Upper lobe of left lung (tissue), 6 donors: ENCODE measurements at regions not wholly inside any gene's neighbourhood (a gene's known extent, or its start where the extent isn't known, plus 50 kb on each side); places are given as distances from the start of the nearest gene placed in this dataset.

Source experiments
- ATAC-seq, 2 donors: fragments of 200-7000 bp; cut with Tn5 transposase; one replicate each; pipeline ENCODE4 v1.9.1; 2022; ENCODE audit warnings: mild to moderate bottlenecking in 2 of 2, moderate library complexity in 2 of 2; ENCODE audit not compliant: low FRiP score in 2 of 2
- DNase-seq, 2 donors: peaks; one replicate each; pipeline ENCODE4 v3.0.0-alpha.2; 2019 to 2020
- H3K27ac ChIP-seq, 4 donors: fragments of 200-600 bp; sonication (generic); one replicate each; pipeline ENCODE4 v1.5.1; 2016 to 2019
- H3K27me3 ChIP-seq, 4 donors: fragments of 200-600 bp; sonication (generic); one replicate each; pipeline ENCODE4 v1.5.1; 2017 to 2019
- H3K36me3 ChIP-seq, 4 donors: fragments of 200-600 bp; sonication (generic); one replicate each; pipeline ENCODE4 v1.5.1; 2016 to 2019
- H3K4me1 ChIP-seq, 4 donors: fragments of 200-600 bp; sonication (generic); one replicate each; pipeline ENCODE4 v1.5.1; 2018 to 2019
- H3K4me3 ChIP-seq, 4 donors: fragments of 200-600 bp; sonication (generic); one replicate each; pipeline ENCODE4 v1.5.1; 2017 to 2019; ENCODE audit warnings: mild to moderate bottlenecking in 2 of 4, moderate library complexity in 1 of 4
- H3K9me3 ChIP-seq, 4 donors: fragments of 200-600 bp; sonication (generic); one replicate each; pipeline ENCODE4 v1.5.1; 2018 to 2019
- CTCF ChIP-seq, 6 experiments: fragments of 450-650 bp in 4 of 6; fragments of 200-600 bp in 2 of 6; sonication (generic) in 2 of 6; IDR thresholded peaks; one replicate each; pipeline ENCODE4 v1.5.1; 2016 to 2019; ENCODE audit warnings: antibody characterized with exemption in 6 of 6
- EP300 ChIP-seq, 4 donors: sonication (generic); formaldehyde crosslinking; IDR thresholded peaks; one replicate each; pipeline ENCODE4 v1.5.1; 2017; ENCODE audit warnings: antibody characterized with exemption in 4 of 4, control low read depth in 2 of 4
- POLR2A ChIP-seq, 4 donors: fragments of 450-650 bp; IDR thresholded peaks; one replicate each; pipeline ENCODE4 v1.5.1; 2016 to 2017; ENCODE audit warnings: antibody characterized with exemption in 4 of 4, mild to moderate bottlenecking in 2 of 4
- POLR2AphosphoS5 ChIP-seq, 2 donors: sonication (generic); formaldehyde crosslinking; IDR thresholded peaks; one replicate each; pipeline ENCODE4 v1.5.1; 2017; ENCODE audit warnings: antibody characterized with exemption in 2 of 2
- WGBS, 2 donors: methylation state at CpG; one replicate each; pipeline ENCODE4 v1.1.5; 2017 to 2018; 5-methylcytosine and 5-hydroxymethylcytosine counted together
- donor health status: DM: no; HTN: no; CAD: no; lungs with moderate emphysema.
- donor health status: DM: no; HTN: yes; CAD: no; lungs with severe emphysema.

- no peak overlapping the region for H3K27ac ChIP-seq
- TF ChIP-seq CTCF (IDR thresholded peaks at IDR 0.05) (no peak), POLR2A (IDR thresholded peaks at IDR 0.05) (no peak), POLR2AphosphoS5 (IDR thresholded peaks at IDR 0.05) (no peak), EP300 (IDR thresholded peaks at IDR 0.05) (no peak)
- WGBS, 2 donors: 55 to 62% methylated on average over 11 of the region's 11 CpGs
- H3K36me3 ChIP-seq: no peaks in the 10 kb centered on the region
- H3K9me3 ChIP-seq: no peaks in the 10 kb centered on the region
- ATAC-seq (no peak), DNase-seq (no peak)
- H3K4me1 ChIP-seq: no peaks in the 10 kb centered on the region
- H3K27me3 ChIP-seq: no peaks in the 10 kb centered on the region
- H3K4me3 ChIP-seq: no peak overlapping the region
Measured at GRCh38 chr15:60076582-60077276, 72.6 kb downstream of the FOXB1 start.

DNA sequence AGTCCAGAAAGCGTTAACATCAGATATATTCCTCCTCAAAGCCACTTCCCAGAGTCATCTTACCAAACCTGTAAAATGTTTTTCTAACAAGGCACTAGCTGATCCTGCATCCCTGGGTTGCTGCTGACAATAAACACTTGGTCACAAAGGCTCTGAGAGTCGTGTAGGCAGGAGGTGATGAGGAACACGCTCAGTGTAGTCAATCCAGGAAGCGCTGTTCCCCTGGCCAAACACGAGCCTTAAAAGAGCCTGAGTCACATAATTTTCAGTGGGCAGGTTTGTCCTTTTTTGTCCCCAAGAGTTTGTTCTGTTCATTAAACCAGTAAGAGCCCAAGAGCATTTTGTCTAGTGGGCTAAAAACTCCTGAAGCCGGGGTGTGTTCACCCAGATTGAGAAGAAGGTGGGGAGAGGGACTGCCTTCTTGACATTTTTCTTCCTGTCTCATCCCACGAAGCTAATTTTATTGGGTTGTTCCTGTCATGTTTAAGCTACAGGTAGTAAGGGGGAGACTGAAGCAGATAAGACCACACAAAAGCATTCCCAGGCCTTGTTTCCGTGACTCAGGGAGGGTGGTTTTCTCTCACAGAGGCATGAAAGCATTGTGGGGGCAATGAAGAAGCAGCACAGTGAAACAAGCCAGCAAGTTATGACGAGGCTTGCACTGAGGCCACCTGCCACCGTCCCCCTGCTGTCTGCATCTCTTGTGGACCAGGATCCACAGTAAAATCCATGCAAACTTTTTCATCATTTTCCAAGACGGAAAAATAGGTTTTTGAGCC is 73.7 kb downstream of the FOXB1 start:
- WGBS, 2 donors: 57 to 69% methylated on average over 11 of the region's 11 CpGs
- no peak overlapping the region for H3K4me3 ChIP-seq

GRCh38 chr15:60079210-60079609 is 75.1 kb downstream of the FOXB1 start:
- no peaks in the 10 kb centered on the region for H3K4me1 ChIP-seq
- no peak for DNase-seq
- TF ChIP-seq CTCF (IDR thresholded peaks at IDR 0.05): peak in 2 of 6 experiments; percentile 8 to 26
- no peak for TF ChIP-seq POLR2AphosphoS5 (IDR thresholded peaks at IDR 0.05)
- no peaks in the 10 kb centered on the region for H3K36me3 ChIP-seq
- H3K27ac ChIP-seq: no peak overlapping the region
- ATAC-seq: no peak
- 76 to 78% methylated on average over 2 of the region's 2 CpGs for WGBS, 2 donors
- H3K27me3 ChIP-seq: no peaks in the 10 kb centered on the region
- no peak overlapping the region for H3K4me3 ChIP-seq
- no peaks in the 10 kb centered on the region for H3K9me3 ChIP-seq

More for the DNA sequence above, 73.7 kb downstream of the FOXB1 start:
- Histone ChIP-seq H3K27me3 (no peaks in the 10 kb centered on the region), H3K9me3 (no peaks in the 10 kb centered on the region), H3K36me3 (no peaks in the 10 kb centered on the region), H3K27ac (no peak overlapping the region), H3K4me1 (no peaks in the 10 kb centered on the region)
- no peak for DNase-seq
- no peak for ATAC-seq
- TF ChIP-seq POLR2AphosphoS5 (IDR thresholded peaks at IDR 0.05) (no peak), EP300 (IDR thresholded peaks at IDR 0.05) (no peak), CTCF (IDR thresholded peaks at IDR 0.05) (no peak), POLR2A (IDR thresholded peaks at IDR 0.05) (no peak)

DNA sequence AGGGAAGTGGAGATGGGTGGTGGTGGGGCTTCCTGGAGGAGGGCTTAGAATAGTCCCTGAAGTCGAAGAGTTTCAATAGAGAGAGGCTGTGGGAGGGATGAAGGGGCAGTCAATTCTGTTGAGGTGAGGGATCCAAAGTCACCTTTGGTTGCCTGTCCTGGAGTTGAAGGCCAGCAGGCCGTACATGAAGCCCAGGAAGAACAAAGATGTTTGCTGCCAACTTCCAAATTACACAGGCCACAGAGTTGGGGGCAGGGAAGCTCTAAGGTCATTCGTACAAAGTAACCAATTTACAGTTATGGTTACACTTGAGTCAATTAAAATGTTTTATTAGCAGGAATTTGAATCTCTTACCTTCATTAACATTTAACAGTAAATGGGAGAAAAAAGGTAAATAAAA is 77.9 kb downstream of the FOXB1 start:
- Histone ChIP-seq H3K27ac (no peak overlapping the region), H3K36me3 (no peaks in the 10 kb centered on the region), H3K4me3 (no peak overlapping the region), H3K9me3 (no peaks in the 10 kb centered on the region), H3K4me1 (no peaks in the 10 kb centered on the region), H3K27me3 (no peaks in the 10 kb centered on the region)
- WGBS, 2 donors: 85 to 87% methylated on average over 3 of the region's 3 CpGs
- no peak for DNase-seq
- TF ChIP-seq EP300 (IDR thresholded peaks at IDR 0.05) (no peak), CTCF (IDR thresholded peaks at IDR 0.05) (no peak), POLR2AphosphoS5 (IDR thresholded peaks at IDR 0.05) (no peak), POLR2A (IDR thresholded peaks at IDR 0.05) (no peak)
- ATAC-seq: no peak
